MG63 (cell line): ENCODE measurements at regions not wholly inside any gene's neighbourhood (a gene's known extent, or its start where the extent isn't known, plus 50 kb on each side); places are given as distances from the start of the nearest gene placed in this dataset.
"Not testable (repeated sequence)": the region's sequence is repeated elsewhere in the genome, so short reads cannot be mapped to it uniquely, and the experiment has no call there.

Experiments
- DNase-seq: peaks from one replicate; pipeline ENCODE4 v3.0.0-alpha.2; 2020
- H3K27me3 ChIP-seq: fragments of 250-450 bp; sonication (Bioruptor Pico); 2 replicates; pipeline ENCODE4 v1.5.1; 2020; ENCODE audit warnings: mild to moderate bottlenecking, moderate library complexity
- H3K36me3 ChIP-seq: fragments of 250-450 bp; sonication (Bioruptor Pico); 2 replicates; pipeline ENCODE4 v1.5.1; 2020; ENCODE audit warnings: mild to moderate bottlenecking, moderate library complexity
- H3K4me3 ChIP-seq: fragments of 250-450 bp; sonication (Bioruptor Pico); 2 replicates; pipeline ENCODE4 v1.5.1; 2020; ENCODE audit warnings: mild to moderate bottlenecking, moderate library complexity
- H3K9me3 ChIP-seq: fragments of 250-450 bp; sonication (Bioruptor Pico); 2 replicates; pipeline ENCODE4 v1.5.1; 2020; ENCODE audit warnings: mild to moderate bottlenecking, moderate library complexity

GRCh38 chr13:79972066-79972569 is 368.8 kb downstream of the SPRY2 start:
- no peak overlapping the region for H3K4me3 ChIP-seq
- peaks cover 10% of the 10 kb centered on the region for H3K9me3 ChIP-seq
- no peaks in the 10 kb centered on the region for H3K36me3 ChIP-seq
- DNase-seq: no peak
- no peaks in the 10 kb centered on the region for H3K27me3 ChIP-seq

- Histone ChIP-seq H3K27me3 (no peaks in the 10 kb centered on the region), H3K36me3 (no peaks in the 10 kb centered on the region), H3K9me3 (no peaks in the 10 kb centered on the region; the same call in 1 of the 2 replicates), H3K4me3 (no peak overlapping the region)
- no peak for DNase-seq
These were observed 374.4 kb downstream of the SPRY2 start for GRCh38 chr13:79966493-79966895.

GRCh38 chr13:79966059-79966458 is 374.9 kb downstream of the SPRY2 start:
- H3K27me3 ChIP-seq: no peaks in the 10 kb centered on the region
- H3K36me3 ChIP-seq: no peaks in the 10 kb centered on the region
- H3K9me3 ChIP-seq: no peaks in the 10 kb centered on the region; the same call in 1 of the 2 replicates
- DNase-seq: no peak
- H3K4me3 ChIP-seq: no peak overlapping the region

- no peaks in the 10 kb centered on the region for H3K36me3 ChIP-seq
- no peak for DNase-seq
- H3K4me3 ChIP-seq: no peak overlapping the region
- H3K27me3 ChIP-seq: no peaks in the 10 kb centered on the region
- H3K9me3 ChIP-seq: peaks cover 5% of the 10 kb centered on the region; the same call in 1 of the 2 replicates
These were observed 394.4 kb downstream of the SPRY2 start for GRCh38 chr13:79946556-79946955.

GRCh38 chr13:79943346-79944023 is 397.4 kb downstream of the SPRY2 start:
- H3K36me3 ChIP-seq: no peaks in the 10 kb centered on the region
- H3K27me3 ChIP-seq: no peaks in the 10 kb centered on the region
- H3K9me3 ChIP-seq: peaks cover 5% of the 10 kb centered on the region; the same call in 1 of the 2 replicates
- DNase-seq: no peak
- no peak overlapping the region for H3K4me3 ChIP-seq

- no peak for DNase-seq
- H3K4me3 ChIP-seq: no peak overlapping the region
- H3K9me3 ChIP-seq: no peaks in the 10 kb centered on the region
- H3K36me3 ChIP-seq: no peaks in the 10 kb centered on the region
- H3K27me3 ChIP-seq: no peaks in the 10 kb centered on the region
These were observed 399.2 kb downstream of the SPRY2 start for GRCh38 chr13:79941752-79942151.

- H3K4me3 ChIP-seq: no peak overlapping the region
- DNase-seq: no peak
These were observed 401.2 kb downstream of the SPRY2 start for GRCh38 chr13:79939689-79940088.

DNA sequence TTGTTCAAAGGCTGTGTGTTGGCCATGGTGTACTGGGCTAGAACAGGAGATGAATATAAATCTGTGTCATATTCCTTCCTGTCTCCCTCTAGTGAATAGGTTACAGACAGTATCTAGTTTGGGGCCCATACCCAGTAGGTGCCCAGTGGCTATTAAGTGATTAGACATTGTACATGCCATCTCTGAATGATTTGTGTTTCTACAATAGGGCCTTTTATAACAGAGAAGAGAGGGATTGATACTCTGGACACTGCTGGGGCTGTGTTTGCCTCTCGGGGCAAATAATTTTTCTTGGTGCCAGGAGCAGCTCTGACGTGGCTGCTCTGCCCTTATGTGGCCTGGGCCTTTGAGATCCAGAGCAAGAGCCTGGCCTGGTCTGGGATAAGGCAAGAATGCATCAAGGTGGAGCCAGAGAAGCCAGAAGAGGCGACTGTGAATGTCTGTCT is 403.1 kb downstream of the SPRY2 start:
- H3K9me3 ChIP-seq: no peaks in the 10 kb centered on the region
- H3K27me3 ChIP-seq: no peaks in the 10 kb centered on the region
- H3K36me3 ChIP-seq: no peaks in the 10 kb centered on the region
- DNase-seq: no peak
- no peak overlapping the region for H3K4me3 ChIP-seq

More at GRCh38 chr13:79939689-79940088, 401.2 kb downstream of the SPRY2 start:
- H3K36me3 ChIP-seq: no peaks in the 10 kb centered on the region
- no peaks in the 10 kb centered on the region for H3K27me3 ChIP-seq
- no peaks in the 10 kb centered on the region for H3K9me3 ChIP-seq

- no peak overlapping the region for H3K4me3 ChIP-seq
- no peaks in the 10 kb centered on the region for H3K27me3 ChIP-seq
- H3K9me3 ChIP-seq: no peaks in the 10 kb centered on the region
- DNase-seq: no peak
- no peaks in the 10 kb centered on the region for H3K36me3 ChIP-seq
These were observed 403.6 kb downstream of the SPRY2 start for GRCh38 chr13:79937311-79937710.

DNA sequence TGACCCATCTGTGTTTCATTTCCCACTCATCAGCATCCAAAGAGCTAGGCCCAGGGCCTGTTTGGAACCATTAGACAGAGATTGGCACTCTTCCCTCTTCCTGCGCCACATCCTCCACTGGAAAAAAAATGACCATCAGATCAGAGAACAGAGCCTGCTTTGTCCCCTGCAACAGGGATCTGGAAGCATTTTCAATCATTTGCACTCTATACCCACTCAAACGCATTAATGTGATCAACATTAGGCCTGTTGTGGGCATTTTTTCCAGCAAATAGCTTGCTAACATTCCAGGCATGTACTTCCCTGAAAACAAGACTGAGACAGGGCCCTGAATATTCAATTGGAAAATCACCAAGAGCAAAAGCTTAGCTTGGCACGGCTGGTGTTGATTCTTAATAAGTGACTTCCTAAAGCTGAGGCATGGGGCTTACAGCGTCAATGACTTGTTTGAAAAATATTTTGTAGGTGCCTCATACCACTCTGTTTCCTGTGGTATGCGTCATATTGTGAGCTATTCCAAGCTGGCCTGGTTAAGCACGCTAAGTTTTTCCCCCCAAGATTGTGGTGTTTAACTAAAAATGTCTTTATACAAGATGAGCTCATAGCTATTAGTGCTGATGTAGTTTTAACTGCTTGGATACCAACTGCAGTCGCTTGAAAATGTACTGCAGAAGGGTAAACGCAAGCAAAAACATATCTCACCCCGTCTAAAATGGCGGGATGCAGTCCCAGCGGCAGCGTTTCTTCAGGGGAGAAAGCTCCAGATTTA is 404.4 kb downstream of the SPRY2 start:
- Histone ChIP-seq H3K36me3 (no peaks in the 10 kb centered on the region), H3K9me3 (no peaks in the 10 kb centered on the region), H3K4me3 (no peak overlapping the region), H3K27me3 (no peaks in the 10 kb centered on the region)
- DNase-seq: peak; percentile 84

DNA sequence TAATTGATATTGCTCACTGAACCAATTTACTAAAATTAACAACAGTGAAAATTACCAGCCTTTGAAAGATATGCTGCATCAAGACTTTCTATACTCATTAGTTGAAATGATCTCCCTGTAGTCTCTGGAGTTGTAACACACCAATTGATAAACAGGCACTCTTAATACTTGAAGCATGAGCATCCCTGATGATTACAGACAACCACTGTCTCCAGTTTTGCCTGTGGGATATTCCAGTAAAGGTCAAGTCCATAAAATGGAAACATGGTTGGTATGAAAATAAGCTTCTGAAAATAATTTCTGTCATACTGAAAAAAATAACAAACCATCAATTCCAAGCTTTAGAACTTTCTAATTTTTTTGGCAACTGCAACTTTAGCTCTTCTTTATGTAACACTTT is 405.8 kb downstream of the SPRY2 start:
- no peaks in the 10 kb centered on the region for H3K9me3 ChIP-seq
- no peaks in the 10 kb centered on the region for H3K27me3 ChIP-seq
- H3K4me3 ChIP-seq: no peak overlapping the region
- H3K36me3 ChIP-seq: no peaks in the 10 kb centered on the region
- no peak for DNase-seq

DNA sequence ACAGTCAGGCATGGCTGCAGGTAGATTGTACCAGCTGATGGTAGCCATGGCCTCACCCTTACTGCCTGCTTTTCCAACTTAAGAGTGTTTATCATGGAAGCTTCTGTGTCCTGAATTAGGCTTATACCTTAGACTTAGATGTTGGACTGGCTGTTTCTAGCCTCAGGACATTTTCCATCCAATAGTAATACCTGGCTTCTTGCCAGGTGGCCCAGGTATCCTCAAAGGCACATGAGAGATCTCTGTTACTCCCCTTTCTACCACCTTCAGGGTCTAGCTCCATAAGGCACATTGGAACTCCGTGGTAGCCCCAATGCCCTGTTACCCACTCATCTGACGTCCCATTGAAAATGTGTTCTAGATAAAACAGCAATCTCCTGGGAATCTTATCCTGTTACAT is 407.5 kb downstream of the SPRY2 start:
- H3K9me3 ChIP-seq: no peaks in the 10 kb centered on the region
- DNase-seq: no peak
- no peaks in the 10 kb centered on the region for H3K36me3 ChIP-seq
- H3K4me3 ChIP-seq: no peak overlapping the region
- H3K27me3 ChIP-seq: no peaks in the 10 kb centered on the region

GRCh38 chr13:79932556-79932955 is 408.4 kb downstream of the SPRY2 start:
- Histone ChIP-seq H3K4me3 (no peak overlapping the region), H3K27me3 (no peaks in the 10 kb centered on the region), H3K36me3 (no peaks in the 10 kb centered on the region), H3K9me3 (no peaks in the 10 kb centered on the region; the same call in 1 of the 2 replicates)
- no peak for DNase-seq

GRCh38 chr13:79923973-79924556 is 416.9 kb downstream of the SPRY2 start:
- peaks cover 12% of the 10 kb centered on the region; the same call in 1 of the 2 replicates for H3K9me3 ChIP-seq
- DNase-seq, H3K27me3 ChIP-seq, H3K4me3 ChIP-seq, H3K36me3 ChIP-seq: not testable (repeated sequence)

DNA sequence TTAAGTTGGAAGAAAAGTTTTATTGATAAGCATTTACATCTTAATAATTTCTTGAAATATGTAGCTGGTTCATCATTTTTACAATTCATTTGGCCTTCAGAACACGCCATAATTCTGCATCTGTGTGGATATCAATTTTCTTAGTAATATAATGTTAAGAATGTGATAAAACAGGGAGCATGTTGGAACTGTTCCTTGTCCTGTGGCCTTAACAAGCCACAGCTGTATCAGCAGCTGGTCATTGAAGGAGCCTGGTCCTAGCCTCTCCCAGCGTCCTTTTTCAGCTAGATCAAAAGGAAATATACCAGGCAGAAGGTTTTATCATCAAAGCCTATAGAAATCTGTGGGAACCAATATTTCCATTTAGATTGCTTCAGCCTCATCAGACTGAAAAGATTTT is 421.8 kb downstream of the SPRY2 start:
- no peaks in the 10 kb centered on the region for H3K27me3 ChIP-seq
- no peak overlapping the region for H3K4me3 ChIP-seq
- no peak for DNase-seq
- H3K9me3 ChIP-seq: peaks cover 6% of the 10 kb centered on the region; the same call in 1 of the 2 replicates
- no peaks in the 10 kb centered on the region for H3K36me3 ChIP-seq

DNA sequence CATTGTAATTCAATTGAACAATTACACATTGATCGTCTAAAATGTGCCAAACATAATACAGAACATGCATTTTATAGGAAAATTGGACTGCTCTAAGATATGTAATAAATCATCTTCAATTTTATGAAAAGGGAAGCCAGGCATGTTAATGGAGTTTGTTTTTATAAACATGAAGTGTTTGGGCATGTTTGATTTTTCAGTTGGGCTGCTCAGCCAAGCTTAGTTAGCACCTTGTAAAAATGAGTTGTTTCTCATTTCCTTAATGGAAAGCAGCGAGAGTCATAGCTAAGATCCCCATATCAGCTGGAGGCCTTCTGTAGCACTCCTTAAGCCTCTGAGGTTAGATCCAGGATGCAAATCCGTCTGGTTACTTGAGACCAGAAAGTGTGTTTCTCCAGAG is 422.3 kb downstream of the SPRY2 start:
- DNase-seq: no peak
- peaks cover 6% of the 10 kb centered on the region; the same call in 1 of the 2 replicates for H3K9me3 ChIP-seq
- H3K4me3 ChIP-seq: no peak overlapping the region
- H3K27me3 ChIP-seq: no peaks in the 10 kb centered on the region
- no peaks in the 10 kb centered on the region for H3K36me3 ChIP-seq

- no peak overlapping the region for H3K4me3 ChIP-seq
- no peaks in the 10 kb centered on the region for H3K36me3 ChIP-seq
- no peaks in the 10 kb centered on the region; the same call in 1 of the 2 replicates for H3K9me3 ChIP-seq
- no peaks in the 10 kb centered on the region for H3K27me3 ChIP-seq
- no peak for DNase-seq
These were observed 423.3 kb downstream of the SPRY2 start for GRCh38 chr13:79917628-79918027.
